GM12875 (cell line): ENCODE measurements at regions not wholly inside any gene's neighbourhood (a gene's known extent, or its start where the extent isn't known, plus 50 kb on each side); places are given as distances from the start of the nearest gene placed in this dataset.

ENCODE experiments used
- H3K4me3 ChIP-seq: one replicate; pipeline ENCODE4 v1.5.1; 2011; ENCODE audit warnings: low read depth, low read length, control low read depth
- TF ChIP-seq, protein P1 (sequence below): IDR thresholded peaks from 2 replicates; pipeline ENCODE4 v1.5.1; 2011; ENCODE audit warnings: low read depth, mild to moderate bottlenecking, control low read depth, inconsistent platforms, low read length, moderate library complexity, borderline replicate concordance; ENCODE audit not compliant: insufficient read depth

DNA sequence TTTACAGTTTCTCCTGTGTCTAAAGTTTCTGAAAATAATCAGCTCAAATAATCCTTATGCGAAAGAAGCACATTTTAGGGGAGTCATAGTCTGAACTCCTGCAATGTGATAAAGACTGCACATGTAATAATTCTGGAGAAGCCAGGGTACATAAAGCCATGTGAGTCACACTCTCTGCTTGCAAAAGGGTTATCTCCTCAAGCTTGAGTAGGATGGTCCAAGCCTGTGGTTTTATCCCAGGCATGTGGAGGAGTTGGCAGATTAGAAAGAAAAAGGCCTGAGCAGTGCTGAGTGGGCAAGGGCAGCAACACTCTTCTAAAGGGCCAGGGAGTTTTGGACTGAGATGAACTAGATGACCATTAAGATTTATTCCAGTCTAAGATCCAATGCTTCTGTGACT is 220.4 kb downstream of the RHOU start:
- no peak overlapping the region for H3K4me3 ChIP-seq
- TF ChIP-seq, protein P1, sequence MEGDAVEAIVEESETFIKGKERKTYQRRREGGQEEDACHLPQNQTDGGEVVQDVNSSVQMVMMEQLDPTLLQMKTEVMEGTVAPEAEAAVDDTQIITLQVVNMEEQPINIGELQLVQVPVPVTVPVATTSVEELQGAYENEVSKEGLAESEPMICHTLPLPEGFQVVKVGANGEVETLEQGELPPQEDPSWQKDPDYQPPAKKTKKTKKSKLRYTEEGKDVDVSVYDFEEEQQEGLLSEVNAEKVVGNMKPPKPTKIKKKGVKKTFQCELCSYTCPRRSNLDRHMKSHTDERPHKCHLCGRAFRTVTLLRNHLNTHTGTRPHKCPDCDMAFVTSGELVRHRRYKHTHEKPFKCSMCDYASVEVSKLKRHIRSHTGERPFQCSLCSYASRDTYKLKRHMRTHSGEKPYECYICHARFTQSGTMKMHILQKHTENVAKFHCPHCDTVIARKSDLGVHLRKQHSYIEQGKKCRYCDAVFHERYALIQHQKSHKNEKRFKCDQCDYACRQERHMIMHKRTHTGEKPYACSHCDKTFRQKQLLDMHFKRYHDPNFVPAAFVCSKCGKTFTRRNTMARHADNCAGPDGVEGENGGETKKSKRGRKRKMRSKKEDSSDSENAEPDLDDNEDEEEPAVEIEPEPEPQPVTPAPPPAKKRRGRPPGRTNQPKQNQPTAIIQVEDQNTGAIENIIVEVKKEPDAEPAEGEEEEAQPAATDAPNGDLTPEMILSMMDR: no peak

DNA sequence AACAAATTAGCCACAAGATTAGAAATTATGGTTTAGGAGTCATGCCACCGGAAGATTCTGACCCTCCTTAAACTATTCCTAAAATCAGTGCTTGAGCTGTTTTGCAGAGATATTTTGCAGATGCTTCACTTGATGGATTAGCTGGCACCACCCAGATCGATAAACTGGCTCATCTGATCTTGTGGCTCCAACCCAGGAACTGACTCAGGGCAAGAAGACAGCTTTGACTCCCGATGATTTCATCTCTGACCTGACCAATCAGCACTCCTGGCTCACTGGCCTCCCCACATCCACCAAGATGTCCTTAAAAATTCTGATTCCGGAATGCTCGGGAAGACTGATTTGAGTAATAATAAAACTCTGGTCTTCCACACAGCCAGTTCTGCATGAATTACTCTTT is 221.6 kb downstream of the RHOU start:
- no peak overlapping the region for H3K4me3 ChIP-seq
- TF ChIP-seq, protein P1: no peak

DNA sequence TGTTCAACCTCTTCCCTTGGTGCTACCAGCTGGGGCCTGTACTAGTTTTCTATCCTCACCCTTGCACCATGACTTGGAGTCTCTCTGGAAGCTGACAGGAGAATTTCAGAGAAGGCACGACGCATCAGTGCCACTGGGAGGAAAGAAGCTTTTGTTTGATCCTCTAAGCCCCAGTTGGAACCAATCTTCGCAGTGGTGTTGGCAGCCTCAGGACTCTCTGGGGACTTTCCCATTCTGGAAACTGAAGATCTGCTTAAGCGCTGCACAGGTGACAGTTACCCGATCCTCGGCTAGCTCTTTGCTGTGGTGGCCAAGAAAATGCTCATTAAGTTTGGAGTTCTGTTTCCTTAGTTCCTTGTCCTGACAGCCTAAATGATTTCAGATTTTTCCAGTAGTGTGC is 222.3 kb downstream of the RHOU start:
- TF ChIP-seq, protein P1: no peak
- no peak overlapping the region for H3K4me3 ChIP-seq

DNA sequence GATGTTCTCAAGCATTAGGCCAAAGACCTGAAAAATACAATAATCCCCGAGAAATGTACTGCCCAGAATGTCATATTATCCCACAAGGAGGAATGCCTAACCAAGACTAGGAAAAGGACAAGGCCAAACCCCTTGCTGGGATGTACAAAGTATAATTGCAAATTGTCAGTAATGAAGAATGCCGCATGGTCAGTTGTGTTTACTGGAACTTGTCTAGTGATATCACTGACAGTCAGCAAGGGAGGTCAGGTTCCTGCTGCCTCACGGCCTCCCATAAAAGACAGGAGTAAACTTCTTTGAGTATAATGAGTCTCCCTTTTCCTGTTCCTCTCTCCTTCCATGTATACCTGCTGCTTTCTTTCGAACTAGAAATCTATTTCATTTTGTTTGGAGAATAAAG is 222.8 kb downstream of the RHOU start:
- TF ChIP-seq, protein P1: no peak
- H3K4me3 ChIP-seq: no peak overlapping the region

DNA sequence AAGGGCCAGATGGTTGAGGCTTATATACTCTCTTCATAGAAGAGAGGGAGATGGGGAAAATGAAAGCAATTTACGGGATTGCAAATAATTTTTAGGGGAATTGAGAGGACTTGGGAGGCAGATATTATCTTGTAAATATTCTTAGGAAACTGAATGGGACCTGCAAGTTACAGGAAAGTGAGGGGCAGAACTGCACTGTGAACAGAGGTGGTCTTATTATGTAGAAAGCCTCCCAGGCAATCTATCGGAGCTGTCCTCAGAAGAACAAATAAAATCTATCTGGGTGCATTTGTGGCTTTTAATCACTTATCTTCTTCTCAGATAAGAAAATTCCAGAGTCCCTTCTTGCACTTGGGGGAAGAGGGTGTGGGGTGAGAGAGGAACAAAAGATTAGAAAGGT is 223.5 kb downstream of the RHOU start:
- TF ChIP-seq, protein P1: no peak
- no peak overlapping the region for H3K4me3 ChIP-seq

DNA sequence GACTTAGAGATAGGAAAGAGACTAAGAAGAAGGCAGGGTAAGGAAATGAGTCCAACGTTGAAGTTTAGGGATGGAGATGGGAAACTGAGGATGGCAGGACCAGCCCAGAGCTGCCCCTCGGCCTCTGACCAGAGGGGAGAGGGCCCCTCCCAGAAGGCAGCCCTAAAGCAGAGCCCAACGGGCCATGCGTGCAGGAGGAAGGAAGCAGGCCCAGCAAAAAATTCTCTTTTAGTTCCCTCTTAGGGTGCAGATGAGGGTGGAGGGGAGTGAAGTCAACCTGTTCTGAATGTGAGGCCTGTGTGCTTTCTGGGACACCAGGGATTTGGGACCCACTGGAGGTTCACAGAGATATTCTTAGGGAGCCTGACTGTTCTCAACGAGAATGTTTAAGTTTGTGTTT is 225.4 kb downstream of the RHOU start:
- no peak overlapping the region for H3K4me3 ChIP-seq
- TF ChIP-seq, protein P1: no peak

DNA sequence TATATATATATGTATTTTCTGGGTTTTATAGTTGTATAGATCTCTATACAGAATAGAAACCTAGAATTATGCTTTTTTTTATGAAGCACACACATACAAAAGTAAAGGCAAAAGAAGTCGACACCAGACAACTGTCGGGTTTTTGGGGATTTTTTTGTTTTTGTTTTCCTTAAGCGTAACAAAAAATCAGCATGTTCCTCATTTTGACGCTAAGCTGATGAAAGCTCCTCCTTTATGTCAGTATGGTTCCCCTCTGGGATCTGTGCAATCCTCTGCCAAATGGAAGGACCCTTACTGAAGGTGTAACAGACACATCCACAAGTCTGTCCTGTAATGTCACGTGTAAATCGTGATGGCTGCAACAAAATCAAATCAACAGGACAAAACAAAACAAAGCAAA is 226.2 kb downstream of the RHOU start:
- TF ChIP-seq, protein P1: no peak

More for the DNA sequence above, 226.2 kb downstream of the RHOU start:
- H3K4me3 ChIP-seq: no peak overlapping the region
